ENCODE measurements at regions not wholly inside any gene's neighbourhood (a gene's known extent, or its start where the extent isn't known, plus 50 kb on each side); places are given as distances from the start of the nearest gene placed in this dataset.

GRCh38 chr9:105158898-105159297, 85.6 kb upstream of the SLC44A1 start:
- no peak overlapping the region for H3K4me3 Mint-ChIP-seq
- peaks cover 0 to 2% (median 2%) of the 10 kb centered on the region in 3 donors for H3K27me3 Mint-ChIP-seq (ENCODE audit: low read depth in 3 of 3)
- no peaks in the 10 kb centered on the region for H3K9me3 Mint-ChIP-seq
- no peaks in the 10 kb centered on the region for H3K36me3 ChIP-seq (replicated peaks in 1 of 2; ENCODE audit: control insufficient read depth in 1 of 2, insufficient read depth in 2 of 2, low read length in 2 of 2)
- no peak overlapping the region for H3K27ac Mint-ChIP-seq
- no peaks in the 10 kb centered on the region for H3K79me2 ChIP-seq (ENCODE audit: insufficient read depth, low read length)
- no peak overlapping the region for H3K4me2 ChIP-seq (replicated peaks; ENCODE audit: extremely low read depth, low read length, poor library complexity, severe bottlenecking)
- no peaks in the 10 kb centered on the region for H3K36me3 Mint-ChIP-seq
- no peak overlapping the region for H2AFZ ChIP-seq (ENCODE audit: insufficient read depth, low read depth, low read length, poor library complexity, severe bottlenecking)
- H3K9ac ChIP-seq (ENCODE audit: insufficient read depth, low read length, poor library complexity, severe bottlenecking): no peak overlapping the region
- H3K4me1 Mint-ChIP-seq: peaks cover 21% of the 10 kb centered on the region
- H3K9me3 ChIP-seq (replicated peaks in 1 of 2; ENCODE audit: control insufficient read depth in 1 of 2, insufficient read depth in 1 of 2, low read length in 2 of 2): no peaks in the 10 kb centered on the region
- WGBS (ENCODE audit: insufficient coverage): 85% methylated on average over 3 of the region's 5 CpGs
- H4K20me1 ChIP-seq (ENCODE audit: insufficient read depth, low read length): no peaks in the 10 kb centered on the region
- no peaks in the 10 kb centered on the region for H3K27me3 ChIP-seq (ENCODE audit: control insufficient read depth in 2 of 2, insufficient read depth in 2 of 2, low read length in 2 of 2)
- peaks cover 18 to 29% of the 10 kb centered on the region in 2 donors for H3K4me1 ChIP-seq (ENCODE audit: control insufficient read depth in 1 of 2, insufficient read depth in 2 of 2, low read length in 2 of 2)
- TF ChIP-seq CTCF (IDR thresholded peaks at IDR 0.05): no peak
- H3K4me3 ChIP-seq (replicated peaks in 1 of 3; ENCODE audit: low read depth in 2 of 3, low read length in 3 of 3): no peak overlapping the region
- intact Hi-C loops (cut with micrococcal nuclease): loop anchor here (5.0 to 10.0 kb wide), 3 partner anchors 152 to 374 kb away; partner anchors contain the start of gene ABCA1 (in 1 of the 2)
- H3K27ac ChIP-seq (ENCODE audit: low read depth in 1 of 2, low read length in 2 of 2): no peak overlapping the region
- DNase-seq: no peak

- no peak for TF ChIP-seq CTCF (IDR thresholded peaks at IDR 0.05)
- H3K9ac ChIP-seq (ENCODE audit: insufficient read depth, low read length, poor library complexity, severe bottlenecking): no peak overlapping the region
- Mint-ChIP-seq H3K36me3 (no peaks in the 10 kb centered on the region), H3K4me3 (no peak overlapping the region), H3K27ac (no peak overlapping the region), H3K27me3 (ENCODE audit: low read depth in 3 of 3) (peaks cover 0 to 3% (median 3%) of the 10 kb centered on the region in 3 donors), H3K4me1 (peaks cover 1% of the 10 kb centered on the region), H3K9me3 (peaks cover 9 to 18% (median 11%) of the 10 kb centered on the region in 7 donors)
- no peak overlapping the region for H3K4me2 ChIP-seq (replicated peaks; ENCODE audit: extremely low read depth, low read length, poor library complexity, severe bottlenecking)
- no peaks in the 10 kb centered on the region for H4K20me1 ChIP-seq (ENCODE audit: insufficient read depth, low read length)
- DNase-seq: no peak
- intact Hi-C loops (cut with micrococcal nuclease): loop anchor here in 1 of 2 donors (10.0 kb wide), 1 partner anchor 384 kb away; no protein-coding TSS in a partner anchor
- no peak overlapping the region for H3K4me3 ChIP-seq (replicated peaks in 1 of 3; ENCODE audit: low read depth in 2 of 3, low read length in 3 of 3)
- no peaks in the 10 kb centered on the region for H3K79me2 ChIP-seq (ENCODE audit: insufficient read depth, low read length)
- no peaks in the 10 kb centered on the region for H3K27me3 ChIP-seq (ENCODE audit: control insufficient read depth in 2 of 2, insufficient read depth in 2 of 2, low read length in 2 of 2)
- H3K4me1 ChIP-seq (ENCODE audit: control insufficient read depth in 1 of 2, insufficient read depth in 2 of 2, low read length in 2 of 2): no peaks in the 10 kb centered on the region
- WGBS (ENCODE audit: insufficient coverage): 100% methylated on average over 1 of the region's 3 CpGs
- peaks cover 10 to 12% of the 10 kb centered on the region in 2 donors for H3K9me3 ChIP-seq (replicated peaks in 1 of 2; ENCODE audit: control insufficient read depth in 1 of 2, insufficient read depth in 1 of 2, low read length in 2 of 2)
- no peak overlapping the region for H3K27ac ChIP-seq (ENCODE audit: low read depth in 1 of 2, low read length in 2 of 2)
- no peak overlapping the region for H2AFZ ChIP-seq (ENCODE audit: insufficient read depth, low read depth, low read length, poor library complexity, severe bottlenecking)
- H3K36me3 ChIP-seq (replicated peaks in 1 of 2; ENCODE audit: control insufficient read depth in 1 of 2, insufficient read depth in 2 of 2, low read length in 2 of 2): no peaks in the 10 kb centered on the region
These were observed 75.6 kb upstream of the SLC44A1 start for GRCh38 chr9:105168870-105169319.

Data from CD14-positive monocyte (primary cell).